ENCODE measurements at regions not wholly inside any gene's neighbourhood (a gene's known extent, or its start where the extent isn't known, plus 50 kb on each side); places are given as distances from the start of the nearest gene placed in this dataset.
"Not testable (repeated sequence)": the region's sequence is repeated elsewhere in the genome, so short reads cannot be mapped to it uniquely, and the experiment has no call there.

GRCh38 chr5:136579238-136579637, 213.9 kb upstream of the TRPC7 start:
- DNase-seq (ENCODE audit: low read depth) = no peak
- TF ChIP-seq MAX (IDR thresholded peaks at IDR 0.05; ENCODE audit: low read depth, low read length) (no peak), MYC (IDR thresholded peaks at IDR 0.05; ENCODE audit: low read depth, low read length) (no peak), POLR2A (IDR thresholded peaks at IDR 0.05; ENCODE audit: extremely low read depth, insufficient read length) (no peak), CTCF (IDR thresholded peaks at IDR 0.05; ENCODE audit: low read depth, low read length) (no peak)
- no peak overlapping the region for H3K4me3 ChIP-seq (ENCODE audit: low read depth, low read length)

GRCh38 chr5:136569875-136570274, 204.5 kb upstream of the TRPC7 start:
- not testable (repeated sequence) for DNase-seq (ENCODE audit: low read depth); H3K4me3 ChIP-seq (ENCODE audit: low read depth, low read length)

- DNase-seq (ENCODE audit: low read depth); H3K4me3 ChIP-seq (ENCODE audit: low read depth, low read length): not testable (repeated sequence)
Measured at GRCh38 chr5:136565457-136565856, 200.1 kb upstream of the TRPC7 start.

GRCh38 chr5:136565050-136565449, 199.7 kb upstream of the TRPC7 start:
- H3K4me3 ChIP-seq (ENCODE audit: low read depth, low read length); DNase-seq (ENCODE audit: low read depth): not testable (repeated sequence)

GRCh38 chr5:136564431-136564830, 199.1 kb upstream of the TRPC7 start:
- H3K4me3 ChIP-seq (ENCODE audit: low read depth, low read length); DNase-seq (ENCODE audit: low read depth): not testable (repeated sequence)

- TF ChIP-seq MAX (IDR thresholded peaks at IDR 0.05; ENCODE audit: low read depth, low read length) (no peak), POLR2A (IDR thresholded peaks at IDR 0.05; ENCODE audit: extremely low read depth, insufficient read length) (no peak), MYC (IDR thresholded peaks at IDR 0.05; ENCODE audit: low read depth, low read length) (no peak), CTCF (IDR thresholded peaks at IDR 0.05; ENCODE audit: low read depth, low read length) (no peak)
- H3K4me3 ChIP-seq (ENCODE audit: low read depth, low read length) = no peak overlapping the region
- DNase-seq (ENCODE audit: low read depth) = no peak
Measured at GRCh38 chr5:136563489-136563888, 198.1 kb upstream of the TRPC7 start.

GRCh38 chr5:136560126-136560525, 194.8 kb upstream of the TRPC7 start:
- DNase-seq (ENCODE audit: low read depth) = no peak
- no peak for TF ChIP-seq MYC (IDR thresholded peaks at IDR 0.05; ENCODE audit: low read depth, low read length)
- TF ChIP-seq CTCF (IDR thresholded peaks at IDR 0.05; ENCODE audit: low read depth, low read length) = no peak
- TF ChIP-seq POLR2A (IDR thresholded peaks at IDR 0.05; ENCODE audit: extremely low read depth, insufficient read length) = no peak
- no peak for TF ChIP-seq MAX (IDR thresholded peaks at IDR 0.05; ENCODE audit: low read depth, low read length)
- H3K4me3 ChIP-seq (ENCODE audit: low read depth, low read length) = no peak overlapping the region

- no peak for DNase-seq (ENCODE audit: low read depth)
- no peak for TF ChIP-seq MAX (IDR thresholded peaks at IDR 0.05; ENCODE audit: low read depth, low read length)
- no peak for TF ChIP-seq POLR2A (IDR thresholded peaks at IDR 0.05; ENCODE audit: extremely low read depth, insufficient read length)
- TF ChIP-seq CTCF (IDR thresholded peaks at IDR 0.05; ENCODE audit: low read depth, low read length) = no peak
- no peak for TF ChIP-seq MYC (IDR thresholded peaks at IDR 0.05; ENCODE audit: low read depth, low read length)
- H3K4me3 ChIP-seq (ENCODE audit: low read depth, low read length) = no peak overlapping the region
Measured at GRCh38 chr5:136559651-136560050, 194.3 kb upstream of the TRPC7 start.

GRCh38 chr5:136547096-136547495, 181.8 kb upstream of the TRPC7 start:
- H3K4me3 ChIP-seq (ENCODE audit: low read depth, low read length); DNase-seq (ENCODE audit: low read depth): not testable (repeated sequence)

GRCh38 chr5:136546441-136546840, 181.1 kb upstream of the TRPC7 start:
- not testable (repeated sequence) for H3K4me3 ChIP-seq (ENCODE audit: low read depth, low read length); DNase-seq (ENCODE audit: low read depth)

- not testable (repeated sequence) for H3K4me3 ChIP-seq (ENCODE audit: low read depth, low read length); DNase-seq (ENCODE audit: low read depth)
Measured at GRCh38 chr5:136545031-136545430, 179.7 kb upstream of the TRPC7 start.

Data from NB4 (cell line).